Ramos (cell line): ENCODE measurements at regions not wholly inside any gene's neighbourhood (a gene's known extent, or its start where the extent isn't known, plus 50 kb on each side); places are given as distances from the start of the nearest gene placed in this dataset.
"Not testable (repeated sequence)": the region's sequence is repeated elsewhere in the genome, so short reads cannot be mapped to it uniquely, and the experiment has no call there.

Experiments
- in situ Hi-C: fragments of 300-500 bp; cut with MboI; formaldehyde crosslinking; loops from one replicate; pipeline ENCODE4 v1.14.3; 2022; ENCODE audit warnings: low sequenced_read_pairs; ENCODE audit not compliant: unreplicated experiment

GRCh38 chr2:118744682-118745181 is 102.7 kb downstream of the EN1 start:
- in situ Hi-C loops, result not testable (repeated sequence)

GRCh38 chr2:118738524-118739308 is 108.7 kb downstream of the EN1 start:
- in situ Hi-C loops, result no loop called here

- in situ Hi-C loops, result no loop called here
Measured at GRCh38 chr2:118738106-118738505, 109.3 kb downstream of the EN1 start.

GRCh38 chr2:118737684-118738083 is 109.8 kb downstream of the EN1 start:
- in situ Hi-C loops, result no loop called here

- in situ Hi-C loops, result no loop called here
Measured at GRCh38 chr2:118732432-118732831, 115.0 kb downstream of the EN1 start.

GRCh38 chr2:118731413-118731812 is 116.0 kb downstream of the EN1 start:
- in situ Hi-C loops, result no loop called here

GRCh38 chr2:118730405-118730804 is 117.0 kb downstream of the EN1 start:
- in situ Hi-C loops, result no loop called here

GRCh38 chr2:118729760-118730159 is 117.7 kb downstream of the EN1 start:
- in situ Hi-C loops, result no loop called here

- in situ Hi-C loops, result no loop called here
Measured at GRCh38 chr2:118728984-118729383, 118.5 kb downstream of the EN1 start.

- in situ Hi-C loops, result no loop called here
Measured at GRCh38 chr2:118726821-118727220, 120.6 kb downstream of the EN1 start.

- in situ Hi-C loops, result no loop called here
Measured at GRCh38 chr2:118723394-118723793, 124.1 kb downstream of the EN1 start.

GRCh38 chr2:118722976-118723375 is 124.5 kb downstream of the EN1 start:
- in situ Hi-C loops, result no loop called here

GRCh38 chr2:118721817-118722551 is 125.5 kb downstream of the EN1 start:
- in situ Hi-C loops, result no loop called here

- in situ Hi-C loops, result no loop called here
Measured at GRCh38 chr2:118720866-118721265, 126.6 kb downstream of the EN1 start.

GRCh38 chr2:118718921-118719320 is 128.5 kb downstream of the EN1 start:
- in situ Hi-C loops, result no loop called here

- in situ Hi-C loops, result no loop called here
Measured at GRCh38 chr2:118716102-118716501, 131.3 kb downstream of the EN1 start.

- in situ Hi-C loops, result no loop called here
Measured at GRCh38 chr2:118714118-118714517, 133.3 kb downstream of the EN1 start.

GRCh38 chr2:118711603-118712002 is 135.8 kb downstream of the EN1 start:
- in situ Hi-C loops, result no loop called here

- in situ Hi-C loops, result no loop called here
Measured at GRCh38 chr2:118710481-118710880, 137.0 kb downstream of the EN1 start.

GRCh38 chr2:118709786-118710185 is 137.7 kb downstream of the EN1 start:
- in situ Hi-C loops, result no loop called here

- in situ Hi-C loops, result no loop called here
Measured at GRCh38 chr2:118706844-118707243, 140.6 kb downstream of the EN1 start.
